Spinal cord (tissue), 9 donors: ENCODE measurements at regions not wholly inside any gene's neighbourhood (a gene's known extent, or its start where the extent isn't known, plus 50 kb on each side); places are given as distances from the start of the nearest gene placed in this dataset.
"Not testable (repeated sequence)": the region's sequence is repeated elsewhere in the genome, so short reads cannot be mapped to it uniquely, and the experiment has no call there.

Source experiments
- DNase-seq, 6 donors: peaks; one replicate each; pipeline versions ENCODE4 v3.0.0 to v3.0.0-alpha.2; 2013 to 2015; ENCODE audit warnings: low spot score in 6 of 6, low read depth in 4 of 6
- H3K27ac ChIP-seq: one replicate; pipeline ENCODE4 v1.5.1; 2013; ENCODE audit warnings: low read depth, low read length, control low read depth
- H3K27me3 ChIP-seq: one replicate; pipeline ENCODE4 v1.6.1; 2013; ENCODE audit warnings: low read length; ENCODE audit not compliant: control insufficient read depth, insufficient read depth
- H3K36me3 ChIP-seq: one replicate; pipeline ENCODE4 v1.6.1; 2013; ENCODE audit warnings: low read length; ENCODE audit not compliant: control insufficient read depth, insufficient read depth
- H3K4me1 ChIP-seq: one replicate; pipeline ENCODE4 v1.6.1; 2013; ENCODE audit warnings: low read length; ENCODE audit not compliant: control insufficient read depth, insufficient read depth
- H3K4me3 ChIP-seq: one replicate; pipeline ENCODE4 v1.5.1; 2013; ENCODE audit warnings: low read depth, low read length, control low read depth
- H3K9me3 ChIP-seq: one replicate; pipeline ENCODE4 v1.6.1; 2013; ENCODE audit warnings: low read length; ENCODE audit not compliant: control insufficient read depth, insufficient read depth
- WGBS: methylation state at CpG from one replicate; pipeline ENCODE4 v1.1.5; 2013; ENCODE audit warnings: missing lambda C conversion rate; ENCODE audit not compliant: insufficient coverage; 5-methylcytosine and 5-hydroxymethylcytosine counted together
- donor health status: healthy.

- H3K27me3 ChIP-seq, H3K36me3 ChIP-seq, H3K4me3 ChIP-seq, DNase-seq, H3K4me1 ChIP-seq, H3K9me3 ChIP-seq, H3K27ac ChIP-seq: not testable (repeated sequence)
- WGBS = 87% methylated on average over 21 of the region's 39 CpGs
Measured at GRCh38 chr11:49798206-49798837, 153.9 kb upstream of the OR4C13 start.

GRCh38 chr11:49817705-49818430 lies 134.3 kb upstream of the OR4C13 start:
- 94% methylated on average over 21 of the region's 43 CpGs for WGBS
- not testable (repeated sequence) for H3K9me3 ChIP-seq, DNase-seq

GRCh38 chr11:49823188-49823587 lies 129.0 kb upstream of the OR4C13 start:
- not testable (repeated sequence) for H3K36me3 ChIP-seq, H3K27ac ChIP-seq, DNase-seq, H3K4me1 ChIP-seq, H3K27me3 ChIP-seq, H3K4me3 ChIP-seq, H3K9me3 ChIP-seq
- 60% methylated on average over 3 of the region's 6 CpGs for WGBS

More at GRCh38 chr11:49817705-49818430, 134.3 kb upstream of the OR4C13 start:
- H3K27me3 ChIP-seq, H3K4me1 ChIP-seq, H3K36me3 ChIP-seq, H3K4me3 ChIP-seq, H3K27ac ChIP-seq: not testable (repeated sequence)

- not testable (repeated sequence) for H3K4me3 ChIP-seq, DNase-seq, H3K4me1 ChIP-seq, H3K9me3 ChIP-seq, H3K27me3 ChIP-seq, H3K27ac ChIP-seq, H3K36me3 ChIP-seq
- WGBS = 91% methylated on average over 18 of the region's 29 CpGs
Measured at GRCh38 chr11:49850541-49850940, 101.7 kb upstream of the OR4C13 start.

- H3K4me3 ChIP-seq = no peak overlapping the region
- H3K27ac ChIP-seq = no peak overlapping the region
- no peaks in the 10 kb centered on the region for H3K27me3 ChIP-seq
- DNase-seq = no peak
- peaks cover 1% of the 10 kb centered on the region for H3K9me3 ChIP-seq
- no peaks in the 10 kb centered on the region for H3K36me3 ChIP-seq
- WGBS = 79% methylated on average over 27 of the region's 31 CpGs
- H3K4me1 ChIP-seq = no peaks in the 10 kb centered on the region
Measured at GRCh38 chr11:49851511-49851910, 100.7 kb upstream of the OR4C13 start.

GRCh38 chr11:49851971-49852389 lies 100.2 kb upstream of the OR4C13 start:
- Histone ChIP-seq H3K9me3 (peaks cover 1% of the 10 kb centered on the region), H3K27me3 (no peaks in the 10 kb centered on the region), H3K4me3 (no peak overlapping the region), H3K27ac (no peak overlapping the region), H3K4me1 (no peaks in the 10 kb centered on the region), H3K36me3 (no peaks in the 10 kb centered on the region)
- whole genome bisulfite sequencing = 48% methylated on average over 35 of the region's 35 CpGs
- no peak for DNase-seq

- not testable (repeated sequence) for H3K4me1 ChIP-seq, H3K27ac ChIP-seq, DNase-seq, H3K36me3 ChIP-seq, H3K9me3 ChIP-seq, H3K27me3 ChIP-seq, H3K4me3 ChIP-seq
- 60% methylated on average over 4 of the region's 6 CpGs for WGBS
Measured at GRCh38 chr11:49888875-49889274, 63.3 kb upstream of the OR4C13 start.

- H3K4me3 ChIP-seq, H3K4me1 ChIP-seq, H3K27me3 ChIP-seq, DNase-seq, H3K27ac ChIP-seq, H3K36me3 ChIP-seq: not testable (repeated sequence)
- peaks cover 11% of the 10 kb centered on the region for H3K9me3 ChIP-seq
- WGBS = 24% methylated on average over 57 of the region's 57 CpGs
Measured at GRCh38 chr11:49891910-49892671, 60.1 kb upstream of the OR4C13 start.

GRCh38 chr11:49893442-49893841 lies 58.7 kb upstream of the OR4C13 start:
- H3K4me1 ChIP-seq, H3K27ac ChIP-seq, DNase-seq, H3K4me3 ChIP-seq, H3K27me3 ChIP-seq, H3K36me3 ChIP-seq: not testable (repeated sequence)
- 75% methylated on average over 3 of the region's 29 CpGs for WGBS
- H3K9me3 ChIP-seq = peaks cover 12% of the 10 kb centered on the region
